Activated CD4-positive, alpha-beta T cell treated with anti-CD3 and anti-CD28 coated beads, Interleukin-2, amount 50 U/mL, for 48 hours (primary cell): ENCODE measurements at regions not wholly inside any gene's neighbourhood (a gene's known extent, or its start where the extent isn't known, plus 50 kb on each side); places are given as distances from the start of the nearest gene placed in this dataset.
"Not testable (repeated sequence)": the region's sequence is repeated elsewhere in the genome, so short reads cannot be mapped to it uniquely, and the experiment has no call there.

Experiments used
- DNase-seq, 2 experiments: peaks; one replicate each; pipeline ENCODE4 v3.0.0-alpha.2; 2020

GRCh38 chr20:51305316-51306052, 237.0 kb downstream of the NFATC2 start:
- no peak for DNase-seq

- DNase-seq, result no peak
Observed at GRCh38 chr20:51303731-51304670, 238.5 kb downstream of the NFATC2 start.

- DNase-seq, result no peak
Observed at GRCh38 chr20:51301026-51301425, 241.5 kb downstream of the NFATC2 start.

GRCh38 chr20:51300104-51300503, 242.4 kb downstream of the NFATC2 start:
- no peak for DNase-seq

- DNase-seq, result no peak
Observed at GRCh38 chr20:51299413-51299812, 243.1 kb downstream of the NFATC2 start.

GRCh38 chr20:51298141-51298749, 244.3 kb downstream of the NFATC2 start:
- no peak for DNase-seq

- DNase-seq, result no peak
Observed at GRCh38 chr20:51287628-51288413, 254.7 kb downstream of the NFATC2 start.

GRCh38 chr20:51286758-51287157, 255.8 kb downstream of the NFATC2 start:
- no peak for DNase-seq

- no peak for DNase-seq
Observed at GRCh38 chr20:51285684-51286083, 256.8 kb downstream of the NFATC2 start.

GRCh38 chr20:51284871-51285270, 257.6 kb downstream of the NFATC2 start:
- DNase-seq, result no peak

GRCh38 chr20:51284176-51284575, 258.3 kb downstream of the NFATC2 start:
- DNase-seq, result no peak

GRCh38 chr20:51281521-51281920, 258.6 kb upstream of the KCNG1 start:
- no peak for DNase-seq

- no peak for DNase-seq
Observed at GRCh38 chr20:51280047-51280446, 257.1 kb upstream of the KCNG1 start.

- no peak for DNase-seq
Observed at GRCh38 chr20:51277961-51278360, 255.1 kb upstream of the KCNG1 start.

- no peak for DNase-seq
Observed at GRCh38 chr20:51276296-51276695, 253.4 kb upstream of the KCNG1 start.

- DNase-seq, result no peak
Observed at GRCh38 chr20:51275826-51276225, 252.9 kb upstream of the KCNG1 start.

GRCh38 chr20:51275181-51275580, 252.3 kb upstream of the KCNG1 start:
- DNase-seq, result no peak

GRCh38 chr20:51272401-51272800, 249.5 kb upstream of the KCNG1 start:
- no peak for DNase-seq

GRCh38 chr20:51271931-51272330, 249.0 kb upstream of the KCNG1 start:
- DNase-seq, result no peak

GRCh38 chr20:51271289-51271688, 248.4 kb upstream of the KCNG1 start:
- not testable (repeated sequence) for DNase-seq

GRCh38 chr20:51269671-51270070, 246.8 kb upstream of the KCNG1 start:
- DNase-seq, result no peak

GRCh38 chr20:51267679-51268078, 244.8 kb upstream of the KCNG1 start:
- no peak for DNase-seq

- DNase-seq, result no peak
Observed at GRCh38 chr20:51266353-51266752, 243.4 kb upstream of the KCNG1 start.
